Calu3 (cell line): ENCODE measurements at regions not wholly inside any gene's neighbourhood (a gene's known extent, or its start where the extent isn't known, plus 50 kb on each side); places are given as distances from the start of the nearest gene placed in this dataset.

Source experiments
- BruUV-seq: library from RNA; stranded (reverse); fragments of 400-500 nt; replicated peaks from 2 replicates; lab custom pipeline; 2021; lab: Mats Ljungman, UMichigan
- CTCF ChIA-PET: fragments of 300-600 bp; sonication (Branson Sonifier 250); formaldehyde crosslinking; loops from one replicate; lab custom pipeline; 2022; ENCODE audit warnings: antibody characterized with exemption; lab: Charles Lee
- DNase-seq: peaks from one replicate; pipeline ENCODE4 v3.0.0; 2022
- H3K27ac Mint-ChIP-seq: one replicate; pipeline ENCODE4 v1.8.0; 2022; ENCODE audit warnings: mixed read lengths; ENCODE audit not compliant: unreplicated experiment
- H3K27me3 Mint-ChIP-seq: one replicate; pipeline ENCODE4 v1.8.0; 2022; ENCODE audit warnings: mixed read lengths; ENCODE audit not compliant: unreplicated experiment
- H3K36me3 Mint-ChIP-seq: one replicate; pipeline ENCODE4 v1.8.0; 2022; ENCODE audit warnings: mild to moderate bottlenecking, moderate library complexity, mixed read lengths; ENCODE audit not compliant: insufficient read depth, unreplicated experiment
- H3K4me1 Mint-ChIP-seq: one replicate; pipeline ENCODE4 v1.8.0; 2022; ENCODE audit warnings: mild to moderate bottlenecking, low read depth, mixed read lengths; ENCODE audit not compliant: unreplicated experiment
- H3K4me3 Mint-ChIP-seq: one replicate; pipeline ENCODE4 v1.8.0; 2022; ENCODE audit warnings: mild to moderate bottlenecking, low read depth, moderate library complexity, mixed read lengths; ENCODE audit not compliant: unreplicated experiment
- H3K9me3 Mint-ChIP-seq: one replicate; pipeline ENCODE4 v1.8.0; 2022; ENCODE audit warnings: low read depth, mixed read lengths; ENCODE audit not compliant: unreplicated experiment
- CTCF ChIP-seq: fragments of 200-600 bp; IDR thresholded peaks from one replicate; pipeline ENCODE4 v1.8.0; 2022; ENCODE audit warnings: antibody characterized with exemption; ENCODE audit not compliant: unreplicated experiment
- intact Hi-C: fragments of 100-400 bp; cut with micrococcal nuclease; formaldehyde crosslinking; loops from one replicate; pipeline ENCODE4 v1.10.0; 2022; ENCODE audit not compliant: unreplicated experiment

- Mint-ChIP-seq H3K27ac (no peak overlapping the region), H3K36me3 (no peaks in the 10 kb centered on the region), H3K9me3 (peaks cover 9% of the 10 kb centered on the region), H3K4me1 (no peaks in the 10 kb centered on the region), H3K4me3 (no peak overlapping the region), H3K27me3 (no peaks in the 10 kb centered on the region)
- BruUV-seq, result no TSS peak
- intact Hi-C loops, result no loop called here
- DNase-seq, result no peak
- TF ChIP-seq CTCF, result no peak
- CTCF ChIA-PET, result no interaction called here
Measured at GRCh38 chr16:64363039-64363438, 758.8 kb downstream of the CDH11 start.

- Mint-ChIP-seq H3K4me1 (no peaks in the 10 kb centered on the region), H3K27me3 (no peaks in the 10 kb centered on the region), H3K9me3 (peaks cover 13% of the 10 kb centered on the region), H3K4me3 (no peak overlapping the region), H3K36me3 (no peaks in the 10 kb centered on the region), H3K27ac (no peak overlapping the region)
- CTCF ChIA-PET, result no interaction called here
- no peak for DNase-seq
- no TSS peak for BruUV-seq
- no peak for TF ChIP-seq CTCF
- intact Hi-C loops, result no loop called here
Measured at GRCh38 chr16:64362193-64362592, 759.7 kb downstream of the CDH11 start.

- CTCF ChIA-PET, result no interaction called here
- no peaks in the 10 kb centered on the region for H3K27me3 Mint-ChIP-seq
Measured at GRCh38 chr16:64361753-64362152, 760.1 kb downstream of the CDH11 start.

GRCh38 chr16:64358291-64358690, 763.6 kb downstream of the CDH11 start:
- Mint-ChIP-seq H3K4me3 (no peak overlapping the region), H3K27me3 (no peaks in the 10 kb centered on the region), H3K36me3 (no peaks in the 10 kb centered on the region), H3K27ac (no peak overlapping the region), H3K4me1 (no peaks in the 10 kb centered on the region), H3K9me3 (peaks cover 13% of the 10 kb centered on the region)
- BruUV-seq, result no TSS peak
- TF ChIP-seq CTCF, result no peak
- intact Hi-C loops, result no loop called here
- no peak for DNase-seq
- CTCF ChIA-PET, result no interaction called here

More at GRCh38 chr16:64361753-64362152, 760.1 kb downstream of the CDH11 start:
- no peak for DNase-seq
- no peak for TF ChIP-seq CTCF
- Mint-ChIP-seq H3K4me3 (no peak overlapping the region), H3K36me3 (no peaks in the 10 kb centered on the region), H3K27ac (no peak overlapping the region), H3K4me1 (no peaks in the 10 kb centered on the region), H3K9me3 (peaks cover 13% of the 10 kb centered on the region)
- no TSS peak for BruUV-seq
- intact Hi-C loops, result no loop called here
